ENCODE measurements at regions not wholly inside any gene's neighbourhood (a gene's known extent, or its start where the extent isn't known, plus 50 kb on each side); places are given as distances from the start of the nearest gene placed in this dataset.

DNA sequence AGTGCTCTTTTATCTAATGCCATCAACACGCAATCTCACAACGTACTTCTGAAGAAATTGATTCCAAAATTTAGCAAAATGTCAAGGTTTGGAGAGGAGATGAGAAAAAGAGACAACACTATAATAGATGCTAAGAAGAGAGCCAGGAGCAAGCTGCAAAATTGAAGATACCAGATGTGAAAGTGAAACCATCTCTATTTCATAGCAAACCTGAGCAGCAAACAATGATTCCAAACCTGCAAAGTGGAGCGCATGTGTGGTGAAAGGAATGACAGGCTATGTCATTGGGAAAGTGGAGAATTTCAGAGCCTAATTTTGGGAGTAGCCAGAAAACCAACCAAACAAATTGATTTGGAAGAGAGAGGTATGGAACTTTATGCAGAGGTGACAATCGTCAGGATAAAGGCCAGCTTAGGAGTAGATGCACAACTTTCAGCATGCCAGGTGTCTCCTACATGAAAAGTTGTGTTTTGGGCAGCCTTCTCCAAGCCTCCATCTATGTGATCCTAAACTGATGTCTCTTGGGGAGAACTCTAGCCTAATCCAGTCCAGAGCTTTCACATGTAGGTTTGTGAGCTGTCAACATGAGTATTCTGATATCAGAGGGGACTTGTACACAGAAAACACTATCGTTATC is 158.4 kb upstream of the FNDC3A start:
- no peaks in the 10 kb centered on the region for H3K4me1 ChIP-seq (ENCODE audit: control insufficient read depth, low read length)
- H3K79me2 ChIP-seq (ENCODE audit: control insufficient read depth, low read length), result no peaks in the 10 kb centered on the region
- TF ChIP-seq, protein P1, sequence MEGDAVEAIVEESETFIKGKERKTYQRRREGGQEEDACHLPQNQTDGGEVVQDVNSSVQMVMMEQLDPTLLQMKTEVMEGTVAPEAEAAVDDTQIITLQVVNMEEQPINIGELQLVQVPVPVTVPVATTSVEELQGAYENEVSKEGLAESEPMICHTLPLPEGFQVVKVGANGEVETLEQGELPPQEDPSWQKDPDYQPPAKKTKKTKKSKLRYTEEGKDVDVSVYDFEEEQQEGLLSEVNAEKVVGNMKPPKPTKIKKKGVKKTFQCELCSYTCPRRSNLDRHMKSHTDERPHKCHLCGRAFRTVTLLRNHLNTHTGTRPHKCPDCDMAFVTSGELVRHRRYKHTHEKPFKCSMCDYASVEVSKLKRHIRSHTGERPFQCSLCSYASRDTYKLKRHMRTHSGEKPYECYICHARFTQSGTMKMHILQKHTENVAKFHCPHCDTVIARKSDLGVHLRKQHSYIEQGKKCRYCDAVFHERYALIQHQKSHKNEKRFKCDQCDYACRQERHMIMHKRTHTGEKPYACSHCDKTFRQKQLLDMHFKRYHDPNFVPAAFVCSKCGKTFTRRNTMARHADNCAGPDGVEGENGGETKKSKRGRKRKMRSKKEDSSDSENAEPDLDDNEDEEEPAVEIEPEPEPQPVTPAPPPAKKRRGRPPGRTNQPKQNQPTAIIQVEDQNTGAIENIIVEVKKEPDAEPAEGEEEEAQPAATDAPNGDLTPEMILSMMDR (IDR thresholded peaks at IDR 0.05; ENCODE audit: low read depth, low read length, poor library complexity, severe bottlenecking), result no peak
- TF ChIP-seq EZH2phosphoT487 (IDR thresholded peaks at IDR 0.05; ENCODE audit: borderline replicate concordance, low read length), result no peak
- H3K36me3 ChIP-seq (ENCODE audit: control insufficient read depth, low read length), result no peaks in the 10 kb centered on the region
- no peaks in the 10 kb centered on the region for H4K20me1 ChIP-seq (ENCODE audit: control insufficient read depth, insufficient read depth, low read depth, low read length)
- H3K4me2 ChIP-seq (ENCODE audit: low read length), result no peak overlapping the region
- no peak overlapping the region for H3K4me3 ChIP-seq (ENCODE audit: low read length)
- H3K27ac ChIP-seq (ENCODE audit: low read depth, low read length), result no peak overlapping the region
- no peaks in the 10 kb centered on the region for H3K9me3 ChIP-seq (ENCODE audit: control insufficient read depth, insufficient read depth, low read length)
- no peaks in the 10 kb centered on the region for H3K9me2 ChIP-seq (replicated peaks; ENCODE audit: control insufficient read depth, low read length)
- no peaks in the 10 kb centered on the region for H3F3A ChIP-seq (ENCODE audit: control insufficient read depth, insufficient read depth)
- no peaks in the 10 kb centered on the region for H3K27me3 ChIP-seq (ENCODE audit: control insufficient read depth, low read length)

DNA sequence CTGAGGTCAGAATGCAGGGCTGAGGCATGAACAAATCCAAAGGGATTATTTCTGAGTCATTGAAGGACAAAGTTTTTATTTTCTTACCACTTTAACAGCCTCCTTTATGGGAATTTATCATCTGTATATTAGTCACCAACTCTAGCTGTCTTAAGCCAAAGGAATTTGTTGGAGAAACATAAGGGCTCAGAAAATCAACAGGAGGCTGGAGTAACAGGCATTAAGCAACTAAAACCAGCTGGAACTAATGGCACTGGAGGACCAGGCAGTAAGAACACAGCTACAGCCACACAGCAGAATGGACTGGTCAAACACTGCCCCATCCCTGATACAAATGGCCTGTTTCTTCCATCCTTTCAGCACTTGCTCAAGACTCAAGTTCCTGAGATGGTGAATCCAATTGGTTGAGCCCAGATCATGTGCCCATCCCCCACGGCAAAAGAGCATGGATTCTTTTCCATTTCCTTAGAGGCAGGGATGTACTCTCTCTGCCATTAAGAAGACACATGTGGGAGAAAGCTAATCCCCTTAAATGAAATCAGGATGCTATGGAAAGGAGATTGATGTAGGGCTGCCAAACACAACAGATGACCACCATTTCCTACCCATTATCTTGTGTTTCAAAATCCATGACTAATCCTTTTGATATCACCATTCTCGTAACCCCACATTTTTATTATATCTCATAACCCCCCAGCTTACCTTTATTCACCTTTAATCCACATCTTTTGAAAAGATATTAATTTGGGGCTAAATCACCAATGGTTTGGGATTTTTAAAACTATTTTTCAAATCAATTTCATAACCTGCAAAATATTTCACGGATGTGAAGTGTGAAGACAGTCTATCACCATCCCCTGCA is 157.0 kb upstream of the FNDC3A start:
- Histone ChIP-seq H3K27me3 (ENCODE audit: control insufficient read depth, low read length) (no peaks in the 10 kb centered on the region), H3K9me3 (ENCODE audit: control insufficient read depth, insufficient read depth, low read length) (no peaks in the 10 kb centered on the region), H3K4me1 (ENCODE audit: control insufficient read depth, low read length) (no peaks in the 10 kb centered on the region), H3K9me2 (replicated peaks; ENCODE audit: control insufficient read depth, low read length) (no peaks in the 10 kb centered on the region), H4K20me1 (ENCODE audit: control insufficient read depth, insufficient read depth, low read depth, low read length) (no peaks in the 10 kb centered on the region), H3K4me3 (ENCODE audit: low read length) (no peak overlapping the region), H3K27ac (ENCODE audit: low read depth, low read length) (no peak overlapping the region), H3F3A (ENCODE audit: control insufficient read depth, insufficient read depth) (no peaks in the 10 kb centered on the region), H3K4me2 (ENCODE audit: low read length) (no peak overlapping the region), H3K79me2 (ENCODE audit: control insufficient read depth, low read length) (no peaks in the 10 kb centered on the region), H3K36me3 (ENCODE audit: control insufficient read depth, low read length) (no peaks in the 10 kb centered on the region)
- no peak for TF ChIP-seq EZH2phosphoT487 (IDR thresholded peaks at IDR 0.05; ENCODE audit: borderline replicate concordance, low read length)
- TF ChIP-seq, protein P1 (IDR thresholded peaks at IDR 0.05; ENCODE audit: low read depth, low read length, poor library complexity, severe bottlenecking), result no peak

DNA sequence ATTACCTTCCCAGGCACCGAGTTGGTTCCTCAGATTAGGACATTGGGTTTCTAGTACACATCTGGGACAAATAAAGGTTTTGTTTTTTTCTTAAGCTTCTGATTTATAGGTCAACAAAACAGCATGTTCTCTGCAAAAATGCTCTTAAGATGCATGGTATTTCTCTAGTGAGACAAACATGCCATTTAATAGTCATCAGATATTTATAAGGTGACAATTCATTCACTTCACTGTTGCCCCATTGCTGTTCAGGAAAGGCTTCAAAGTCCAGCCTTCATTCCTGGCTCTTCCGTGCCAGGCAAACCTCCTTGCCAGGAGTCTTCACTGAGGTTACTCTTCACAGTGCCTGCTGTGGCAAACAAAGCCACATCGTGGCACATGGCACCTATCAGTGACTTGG is 156.3 kb upstream of the FNDC3A start:
- Histone ChIP-seq H3K9me3 (ENCODE audit: control insufficient read depth, insufficient read depth, low read length) (no peaks in the 10 kb centered on the region), H3F3A (ENCODE audit: control insufficient read depth, insufficient read depth) (no peaks in the 10 kb centered on the region), H3K9me2 (replicated peaks; ENCODE audit: control insufficient read depth, low read length) (no peaks in the 10 kb centered on the region), H3K79me2 (ENCODE audit: control insufficient read depth, low read length) (no peaks in the 10 kb centered on the region), H3K27me3 (ENCODE audit: control insufficient read depth, low read length) (no peaks in the 10 kb centered on the region), H3K4me2 (ENCODE audit: low read length) (no peak overlapping the region), H4K20me1 (ENCODE audit: control insufficient read depth, insufficient read depth, low read depth, low read length) (no peaks in the 10 kb centered on the region), H3K4me3 (ENCODE audit: low read length) (no peak overlapping the region), H3K27ac (ENCODE audit: low read depth, low read length) (no peak overlapping the region), H3K4me1 (ENCODE audit: control insufficient read depth, low read length) (no peaks in the 10 kb centered on the region), H3K36me3 (ENCODE audit: control insufficient read depth, low read length) (no peaks in the 10 kb centered on the region)
- no peak for TF ChIP-seq EZH2phosphoT487 (IDR thresholded peaks at IDR 0.05; ENCODE audit: borderline replicate concordance, low read length)
- TF ChIP-seq, protein P1 (IDR thresholded peaks at IDR 0.05; ENCODE audit: low read depth, low read length, poor library complexity, severe bottlenecking), result no peak

All from DOHH2 (cell line).